DOHH2 (cell line): ENCODE measurements at regions not wholly inside any gene's neighbourhood (a gene's known extent, or its start where the extent isn't known, plus 50 kb on each side); places are given as distances from the start of the nearest gene placed in this dataset.
A peak's percentile ranks its signal among the peaks of the same experiment; 100 is the strongest.

ENCODE experiments used
- H3F3A ChIP-seq: fragments of 200-600 bp; sonication (generic), shearing (Covaris generic); 2 replicates; pipeline ENCODE4 v1.6.0; 2016; ENCODE audit warnings: antibody characterized with exemption, mild to moderate bottlenecking; ENCODE audit not compliant: control insufficient read depth, insufficient read depth
- H3K27ac ChIP-seq: fragments of 200-600 bp; sonication (generic); 2 replicates; pipeline ENCODE4 v1.5.1; 2014; ENCODE audit warnings: low read depth, mild to moderate bottlenecking, low read length, moderate library complexity
- H3K27me3 ChIP-seq: fragments of 200-600 bp; sonication (generic); 2 replicates; pipeline ENCODE4 v1.6.1; 2014; ENCODE audit warnings: mild to moderate bottlenecking, low read length, mixed read lengths; ENCODE audit not compliant: control insufficient read depth
- H3K36me3 ChIP-seq: fragments of 200-600 bp; sonication (generic); 2 replicates; pipeline ENCODE4 v1.6.1; 2014; ENCODE audit warnings: mild to moderate bottlenecking, low read length, moderate library complexity, mixed read lengths; ENCODE audit not compliant: control insufficient read depth
- H3K4me1 ChIP-seq: fragments of 200-600 bp; sonication (generic); 2 replicates; pipeline ENCODE4 v1.6.1; 2014; ENCODE audit warnings: mild to moderate bottlenecking, low read length, mixed read lengths; ENCODE audit not compliant: control insufficient read depth
- H3K4me2 ChIP-seq: fragments of 200-600 bp; sonication (generic); 2 replicates; pipeline ENCODE4 v1.6.0; 2014; ENCODE audit warnings: mild to moderate bottlenecking, low read length, moderate library complexity
- H3K4me3 ChIP-seq: fragments of 200-600 bp; sonication (generic); 2 replicates; pipeline ENCODE4 v1.5.1; 2014; ENCODE audit warnings: mild to moderate bottlenecking, low read length, mixed read lengths
- H3K79me2 ChIP-seq: fragments of 200-600 bp; sonication (generic); 2 replicates; pipeline ENCODE4 v1.6.1; 2014; ENCODE audit warnings: mild to moderate bottlenecking, low read length, mixed read lengths; ENCODE audit not compliant: control insufficient read depth
- H3K9me2 ChIP-seq: fragments of 200-600 bp; sonication (generic); replicated peaks from 2 replicates; pipeline ENCODE4 v1.6.1; 2014; ENCODE audit warnings: mild to moderate bottlenecking, low read length, mixed read lengths; ENCODE audit not compliant: control insufficient read depth
- H3K9me3 ChIP-seq: fragments of 200-600 bp; sonication (generic); 2 replicates; pipeline ENCODE4 v1.6.1; 2014; ENCODE audit warnings: antibody characterized with exemption, low read length, mixed read lengths; ENCODE audit not compliant: control insufficient read depth, insufficient read depth
- H4K20me1 ChIP-seq: fragments of 200-600 bp; sonication (generic); 2 replicates; pipeline ENCODE4 v1.6.0; 2014; ENCODE audit warnings: low read depth, mild to moderate bottlenecking, antibody characterized with exemption, low read length, moderate library complexity; ENCODE audit not compliant: control insufficient read depth, insufficient read depth
- EZH2phosphoT487 ChIP-seq: fragments of 200-600 bp; sonication (generic); IDR thresholded peaks from 2 replicates; pipeline ENCODE4 v1.6.1; 2017; ENCODE audit warnings: borderline replicate concordance, mild to moderate bottlenecking, antibody characterized with exemption, low read length, moderate library complexity, mixed read lengths
- TF ChIP-seq, protein P1 (sequence below): fragments of 200-600 bp; sonication (generic); IDR thresholded peaks from one replicate; pipeline ENCODE4 v1.5.1; 2014; ENCODE audit warnings: antibody characterized with exemption, mild to moderate bottlenecking, low read depth, low read length; ENCODE audit not compliant: poor library complexity, severe bottlenecking

DNA sequence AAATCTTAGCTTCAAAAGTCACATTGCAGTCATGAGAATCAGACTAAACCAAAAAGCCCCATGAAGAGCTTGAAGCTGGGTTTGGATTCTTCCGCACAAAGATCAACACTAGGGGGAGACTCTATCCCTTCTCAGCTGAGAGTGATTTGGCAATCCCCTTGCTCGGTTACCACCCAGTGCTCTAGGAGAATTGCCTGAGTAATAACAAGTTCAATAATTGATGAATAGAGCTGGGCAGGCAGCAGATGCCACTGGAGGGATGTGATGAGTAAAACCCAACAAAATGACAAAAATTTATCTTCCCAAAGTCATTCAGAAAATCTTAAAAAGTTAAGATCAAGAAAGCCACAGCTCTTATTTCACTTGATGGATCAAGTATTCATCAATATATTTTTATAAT is 185.6 kb upstream of the ARID2 start:
- H3K79me2 ChIP-seq, result no peaks in the 10 kb centered on the region
- H3F3A ChIP-seq, result no peaks in the 10 kb centered on the region
- TF ChIP-seq, protein P1, sequence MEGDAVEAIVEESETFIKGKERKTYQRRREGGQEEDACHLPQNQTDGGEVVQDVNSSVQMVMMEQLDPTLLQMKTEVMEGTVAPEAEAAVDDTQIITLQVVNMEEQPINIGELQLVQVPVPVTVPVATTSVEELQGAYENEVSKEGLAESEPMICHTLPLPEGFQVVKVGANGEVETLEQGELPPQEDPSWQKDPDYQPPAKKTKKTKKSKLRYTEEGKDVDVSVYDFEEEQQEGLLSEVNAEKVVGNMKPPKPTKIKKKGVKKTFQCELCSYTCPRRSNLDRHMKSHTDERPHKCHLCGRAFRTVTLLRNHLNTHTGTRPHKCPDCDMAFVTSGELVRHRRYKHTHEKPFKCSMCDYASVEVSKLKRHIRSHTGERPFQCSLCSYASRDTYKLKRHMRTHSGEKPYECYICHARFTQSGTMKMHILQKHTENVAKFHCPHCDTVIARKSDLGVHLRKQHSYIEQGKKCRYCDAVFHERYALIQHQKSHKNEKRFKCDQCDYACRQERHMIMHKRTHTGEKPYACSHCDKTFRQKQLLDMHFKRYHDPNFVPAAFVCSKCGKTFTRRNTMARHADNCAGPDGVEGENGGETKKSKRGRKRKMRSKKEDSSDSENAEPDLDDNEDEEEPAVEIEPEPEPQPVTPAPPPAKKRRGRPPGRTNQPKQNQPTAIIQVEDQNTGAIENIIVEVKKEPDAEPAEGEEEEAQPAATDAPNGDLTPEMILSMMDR, result peak; percentile 72
- no peak for TF ChIP-seq EZH2phosphoT487
- no peak overlapping the region for H3K27ac ChIP-seq
- peak overlapping the region; percentile 27; the same call in 1 of the 2 replicates for H3K4me2 ChIP-seq
- H3K4me1 ChIP-seq, result peaks cover 3% of the 10 kb centered on the region; the same call in 1 of the 2 replicates
- no peaks in the 10 kb centered on the region for H3K9me3 ChIP-seq
- H4K20me1 ChIP-seq, result no peaks in the 10 kb centered on the region
- no peak overlapping the region for H3K4me3 ChIP-seq
- H3K36me3 ChIP-seq, result no peaks in the 10 kb centered on the region
- no peaks in the 10 kb centered on the region for H3K9me2 ChIP-seq
- H3K27me3 ChIP-seq, result no peaks in the 10 kb centered on the region

GRCh38 chr12:45546545-45546944 is 183.0 kb upstream of the ARID2 start:
- H4K20me1 ChIP-seq, result no peaks in the 10 kb centered on the region
- no peak overlapping the region for H3K27ac ChIP-seq
- H3K4me2 ChIP-seq, result no peak overlapping the region
- H3K9me3 ChIP-seq, result no peaks in the 10 kb centered on the region
- H3K79me2 ChIP-seq, result no peaks in the 10 kb centered on the region
- H3K9me2 ChIP-seq, result no peaks in the 10 kb centered on the region
- TF ChIP-seq EZH2phosphoT487, result no peak
- TF ChIP-seq, protein P1, result no peak
- no peaks in the 10 kb centered on the region for H3K27me3 ChIP-seq
- no peaks in the 10 kb centered on the region for H3F3A ChIP-seq
- H3K36me3 ChIP-seq, result no peaks in the 10 kb centered on the region
- H3K4me1 ChIP-seq, result peaks cover 3% of the 10 kb centered on the region; the same call in 1 of the 2 replicates
- no peak overlapping the region for H3K4me3 ChIP-seq

- Histone ChIP-seq H3K4me3 (no peak overlapping the region), H3K9me3 (no peaks in the 10 kb centered on the region), H3K4me2 (no peak overlapping the region), H3K4me1 (peaks cover 3% of the 10 kb centered on the region; the same call in 1 of the 2 replicates), H3K36me3 (no peaks in the 10 kb centered on the region), H3K27ac (no peak overlapping the region), H3K9me2 (no peaks in the 10 kb centered on the region), H3F3A (no peaks in the 10 kb centered on the region), H4K20me1 (no peaks in the 10 kb centered on the region), H3K79me2 (no peaks in the 10 kb centered on the region), H3K27me3 (no peaks in the 10 kb centered on the region)
- TF ChIP-seq EZH2phosphoT487, result no peak
- TF ChIP-seq, protein P1, result no peak
These were observed 182.4 kb upstream of the ARID2 start for GRCh38 chr12:45547132-45547531.

GRCh38 chr12:45547822-45548221 is 181.7 kb upstream of the ARID2 start:
- no peak for TF ChIP-seq EZH2phosphoT487
- TF ChIP-seq, protein P1, result peak; percentile 16
- H3K4me2 ChIP-seq, result no peak overlapping the region
- H3K27ac ChIP-seq, result no peak overlapping the region
- H3K4me1 ChIP-seq, result peaks cover 3% of the 10 kb centered on the region; the same call in 1 of the 2 replicates
- H3K27me3 ChIP-seq, result no peaks in the 10 kb centered on the region
- H3K9me2 ChIP-seq, result no peaks in the 10 kb centered on the region
- no peak overlapping the region for H3K4me3 ChIP-seq
- no peaks in the 10 kb centered on the region for H3K9me3 ChIP-seq
- no peaks in the 10 kb centered on the region for H3K36me3 ChIP-seq
- H4K20me1 ChIP-seq, result no peaks in the 10 kb centered on the region
- H3F3A ChIP-seq, result no peaks in the 10 kb centered on the region
- no peaks in the 10 kb centered on the region for H3K79me2 ChIP-seq
